IPS-NIHi7 (cell line): ENCODE measurements at regions not wholly inside any gene's neighbourhood (a gene's known extent, or its start where the extent isn't known, plus 50 kb on each side); places are given as distances from the start of the nearest gene placed in this dataset.

Experiments used
- DNase-seq: peaks from one replicate; pipeline ENCODE4 v3.0.0; 2012; ENCODE audit warnings: mixed read lengths; ENCODE audit errors: extremely low spot score

DNA sequence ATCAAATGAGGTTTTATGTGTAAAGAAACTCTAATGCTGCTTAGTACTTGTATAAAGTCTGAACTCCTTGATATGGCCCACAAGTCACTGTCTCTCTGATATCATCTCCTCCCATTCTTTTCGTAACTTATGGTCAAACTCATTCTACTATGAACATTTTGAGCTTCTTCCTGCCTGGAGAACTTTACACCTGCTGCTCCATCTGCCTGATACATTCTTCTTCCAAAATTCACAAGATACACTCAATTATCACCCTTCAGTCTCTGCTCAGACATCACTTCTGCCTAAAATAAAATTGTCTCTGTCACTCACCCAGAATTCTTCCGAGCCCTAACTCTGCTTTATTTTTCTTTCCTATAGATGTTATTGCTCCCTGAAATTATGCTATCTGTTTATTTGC lies 192.8 kb upstream of the LYPLAL1 start:
- DNase-seq = no peak

DNA sequence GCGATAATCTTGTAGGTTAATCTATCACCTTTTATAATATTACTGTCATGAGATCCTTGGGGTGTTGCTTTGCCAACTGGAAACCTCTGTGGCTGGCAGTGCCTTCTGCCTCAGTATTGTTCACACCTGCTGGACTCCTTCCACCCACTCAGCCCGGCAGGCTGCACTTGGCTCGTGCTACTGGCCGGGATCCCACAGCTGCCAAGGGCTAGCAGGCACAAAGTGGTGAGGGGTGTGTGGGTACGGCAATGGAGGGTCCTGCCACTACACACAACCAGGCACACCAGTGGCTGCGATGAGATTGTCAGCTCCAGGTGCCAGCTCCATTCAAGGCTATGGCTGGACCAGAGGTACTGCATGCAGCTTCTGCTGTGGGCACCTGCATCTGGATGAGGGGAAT lies 191.2 kb upstream of the LYPLAL1 start:
- no peak for DNase-seq

GRCh38 chr1:218983433-218983832 lies 190.2 kb upstream of the LYPLAL1 start:
- DNase-seq = no peak

DNA sequence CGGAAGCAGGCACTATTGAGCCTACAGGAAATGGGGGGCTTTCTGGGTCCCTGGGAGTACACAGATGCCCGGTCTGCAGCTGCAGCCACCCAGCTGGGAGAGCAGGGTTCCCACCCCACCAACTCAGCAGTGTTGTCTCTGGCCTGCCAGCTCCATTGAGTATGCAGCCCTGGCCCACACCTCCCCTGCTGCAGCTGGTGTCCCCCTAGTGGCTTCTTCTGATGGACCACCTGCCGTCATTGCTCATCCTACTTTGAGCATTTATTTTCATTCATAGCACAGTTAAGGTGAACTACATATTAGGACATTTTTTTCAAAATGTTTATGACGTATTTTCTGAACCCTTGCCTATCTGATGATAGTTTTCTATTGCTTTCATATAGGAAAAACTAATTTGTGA lies 189.8 kb upstream of the LYPLAL1 start:
- peak; percentile 34 for DNase-seq

DNA sequence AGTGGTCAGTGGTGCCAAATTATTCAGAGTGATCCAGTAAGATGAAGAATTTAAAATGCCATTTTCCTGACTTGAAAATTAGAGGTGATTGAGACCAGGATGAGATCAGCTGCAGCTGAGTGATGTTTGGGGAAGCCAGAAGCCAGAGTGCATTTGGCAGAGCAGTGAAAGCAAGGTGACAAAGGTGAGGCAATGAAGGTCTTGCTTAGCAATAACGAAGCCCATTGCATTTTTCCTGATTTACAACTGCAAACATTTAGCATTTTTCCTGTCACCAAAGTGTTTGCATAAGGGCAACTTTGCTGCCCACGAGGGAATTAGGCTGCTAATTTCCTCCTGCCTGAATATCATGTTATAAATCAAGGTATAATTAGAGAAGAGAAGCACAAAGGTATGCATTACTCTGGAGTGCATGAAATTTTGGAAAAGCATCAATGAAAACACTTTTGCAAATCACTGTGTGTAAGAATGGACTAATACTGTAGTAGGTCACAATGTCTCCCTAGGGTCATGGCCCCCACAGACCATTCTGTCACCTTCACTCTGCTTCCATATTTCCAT lies 188.2 kb upstream of the LYPLAL1 start:
- no peak for DNase-seq

DNA sequence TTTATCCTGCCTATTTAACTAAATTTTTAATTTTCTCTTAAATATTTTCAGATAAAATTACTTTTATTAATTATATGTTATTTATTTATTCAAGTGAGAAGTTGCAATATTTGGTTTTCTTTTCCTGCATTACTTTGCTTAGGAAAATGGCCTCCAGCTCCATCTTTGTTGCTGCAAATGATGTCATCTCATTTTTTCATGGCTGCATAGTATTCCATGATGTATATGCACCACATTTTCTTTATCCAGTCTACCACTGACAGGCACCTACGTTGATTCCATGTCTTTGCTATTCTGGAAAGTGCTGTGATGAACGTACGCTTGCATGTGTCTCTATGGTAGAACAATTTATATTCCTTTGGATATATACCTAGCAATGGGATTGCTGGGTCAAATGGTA lies 186.9 kb upstream of the LYPLAL1 start:
- no peak for DNase-seq

GRCh38 chr1:218990019-218990418 lies 183.7 kb upstream of the LYPLAL1 start:
- no peak for DNase-seq

DNA sequence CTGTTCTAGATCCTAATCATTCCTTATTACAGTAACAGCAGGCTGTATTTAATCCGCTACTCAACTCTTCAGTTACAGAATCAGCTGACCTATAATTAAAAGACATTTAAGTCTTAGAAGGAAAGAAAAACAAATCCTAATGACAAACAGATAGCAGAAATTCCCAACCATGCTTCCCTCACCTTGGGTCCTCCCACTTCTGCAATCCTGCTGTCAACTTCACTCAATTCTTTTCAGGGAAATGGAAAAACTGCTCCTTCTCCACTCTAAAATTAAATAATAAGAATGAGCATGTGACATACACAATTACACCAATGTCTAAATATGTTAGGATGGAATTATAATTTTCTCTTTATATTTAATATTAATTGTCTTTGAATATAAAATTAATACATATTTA lies 182.6 kb upstream of the LYPLAL1 start:
- no peak for DNase-seq

DNA sequence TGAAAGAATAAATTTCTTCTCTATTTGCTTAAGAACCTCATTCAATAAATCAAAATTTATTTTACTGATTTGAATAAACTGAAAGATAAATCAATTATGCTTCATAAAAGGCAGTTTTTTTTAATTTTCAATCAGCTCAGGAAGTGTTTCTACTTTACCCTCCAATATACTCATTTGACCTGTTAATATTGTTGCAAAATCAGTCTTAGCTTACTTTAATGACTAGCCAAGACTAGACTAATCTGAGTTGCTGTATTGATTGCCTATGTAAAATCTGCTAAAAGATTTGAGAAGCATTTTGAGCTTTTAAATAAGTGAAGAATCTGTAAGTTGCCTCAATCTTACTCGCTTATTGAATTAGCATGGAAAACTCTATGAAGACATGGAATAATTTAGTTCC lies 179.1 kb upstream of the LYPLAL1 start:
- DNase-seq = no peak

GRCh38 chr1:218995091-218995665 lies 178.5 kb upstream of the LYPLAL1 start:
- DNase-seq = no peak

GRCh38 chr1:218996362-218996761 lies 177.3 kb upstream of the LYPLAL1 start:
- DNase-seq = no peak

DNA sequence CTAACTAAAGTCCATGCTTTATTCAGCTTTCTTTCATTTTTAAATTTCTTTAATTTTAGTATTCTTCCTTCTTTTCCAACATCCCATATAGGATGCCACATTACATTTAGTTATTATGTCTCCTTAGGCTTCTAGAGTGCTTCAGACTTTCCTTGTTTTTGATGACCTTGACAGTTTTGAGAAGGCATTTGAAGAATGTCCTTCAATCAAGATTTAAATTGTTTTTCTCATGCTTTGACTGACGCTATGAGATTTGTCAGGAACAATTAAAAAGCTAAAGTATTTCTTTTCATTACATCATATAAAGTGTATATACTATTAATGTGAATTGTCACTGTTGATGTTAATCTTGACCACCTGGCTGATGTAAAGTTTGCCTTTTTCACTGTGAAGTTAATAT lies 173.7 kb upstream of the LYPLAL1 start:
- DNase-seq = no peak

DNA sequence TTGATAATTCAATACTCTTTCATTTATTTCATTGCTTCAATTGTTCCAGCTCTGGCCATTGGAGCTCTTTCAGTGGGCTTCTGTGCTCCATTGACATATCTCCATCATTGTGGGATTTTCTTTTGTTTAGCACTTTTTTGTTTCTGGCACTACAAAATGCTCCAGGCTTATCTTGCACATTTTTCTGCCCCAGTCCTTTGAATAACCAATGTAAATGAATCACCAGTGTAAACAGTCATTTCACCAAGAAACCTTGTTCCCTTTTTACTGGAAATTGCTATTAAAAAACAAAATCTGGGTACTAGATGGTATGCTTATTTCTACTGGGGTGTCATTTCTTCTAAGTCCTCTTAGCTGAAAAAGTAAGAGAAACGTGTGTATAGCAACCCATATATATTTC lies 173.0 kb upstream of the LYPLAL1 start:
- DNase-seq = no peak

DNA sequence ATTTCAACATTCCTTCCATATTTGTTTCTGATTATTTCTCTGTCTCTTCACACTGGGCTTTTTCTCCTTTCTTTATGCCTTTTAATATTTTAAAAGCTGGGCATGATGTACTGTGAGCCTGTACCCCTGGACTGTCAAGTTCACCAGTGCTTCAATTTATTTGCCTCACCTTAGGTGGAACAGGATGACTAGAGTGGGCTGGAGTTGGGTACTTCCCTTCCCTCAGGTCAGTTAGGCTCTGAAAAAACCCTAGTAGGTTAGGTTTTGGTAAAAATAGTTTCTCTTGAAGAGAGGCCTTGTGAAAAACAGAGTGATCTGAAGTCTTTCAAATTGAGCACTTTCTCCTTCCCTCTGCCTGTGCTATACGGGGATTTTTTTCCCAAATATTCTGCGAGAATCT lies 163.0 kb upstream of the LYPLAL1 start:
- no peak for DNase-seq

DNA sequence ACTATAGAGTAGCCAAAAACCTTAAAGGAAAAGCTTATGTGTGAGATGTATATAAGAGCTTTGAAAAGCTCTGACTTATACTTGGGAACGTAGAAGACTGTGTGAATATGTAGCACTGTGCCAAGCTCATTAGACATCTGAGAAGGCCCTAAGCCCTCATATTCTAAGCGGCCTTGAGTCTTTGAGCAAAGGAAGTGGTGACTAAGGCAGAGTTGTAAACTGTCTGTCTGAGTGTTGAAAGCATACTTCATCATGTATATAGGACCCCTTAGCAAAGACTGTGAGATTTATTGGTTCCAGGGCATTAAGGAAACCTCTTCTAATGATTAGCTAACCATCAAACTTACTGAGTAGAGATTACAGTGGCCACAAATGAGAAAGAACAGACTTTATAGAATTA lies 153.3 kb upstream of the LYPLAL1 start:
- no peak for DNase-seq

DNA sequence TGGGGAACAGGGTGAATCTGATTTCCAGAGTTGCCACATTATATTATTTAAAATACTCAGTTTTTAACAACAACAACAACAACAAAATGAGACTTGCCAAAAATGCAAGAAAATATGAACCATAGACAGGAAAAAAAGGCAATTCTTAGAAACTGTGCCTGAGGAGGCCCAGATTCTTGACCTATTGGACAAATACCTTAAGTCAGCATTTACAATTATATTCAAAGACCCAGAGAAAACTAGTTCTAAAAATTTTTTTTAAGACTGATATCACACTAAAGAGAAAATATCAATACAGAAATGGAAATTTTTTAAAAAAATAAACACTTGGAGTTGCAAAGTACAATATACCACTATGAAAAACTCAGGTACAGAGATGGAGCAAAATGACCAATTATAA lies 152.8 kb upstream of the LYPLAL1 start:
- DNase-seq = no peak

DNA sequence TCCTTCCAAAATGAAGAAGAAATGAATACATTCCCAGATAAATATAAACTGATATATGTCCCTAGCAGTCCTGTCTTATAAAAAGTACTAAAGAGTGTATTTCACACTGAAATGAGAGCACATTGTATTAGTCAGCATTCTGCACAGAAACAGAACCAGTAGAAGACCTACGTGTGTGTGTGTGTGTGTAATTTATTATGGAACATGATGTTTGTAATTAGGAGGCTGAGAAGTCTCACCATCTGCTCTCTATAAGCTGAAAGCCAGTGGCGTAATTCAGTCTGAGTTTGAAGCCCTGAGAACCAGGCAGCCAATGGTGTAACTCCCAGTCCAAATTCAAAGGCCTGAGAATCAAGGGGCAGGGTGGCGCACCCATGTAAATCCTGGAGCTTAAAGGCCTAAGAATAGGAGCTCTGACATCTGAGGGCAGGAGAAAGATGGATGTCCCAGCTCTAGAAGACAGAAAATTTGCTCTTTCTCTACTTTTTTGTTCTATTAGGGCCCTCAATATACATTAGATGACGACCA lies 146.5 kb upstream of the LYPLAL1 start:
- no peak for DNase-seq

- DNase-seq = no peak
Observed at GRCh38 chr1:219031809-219032208, 141.9 kb upstream of the LYPLAL1 start.

DNA sequence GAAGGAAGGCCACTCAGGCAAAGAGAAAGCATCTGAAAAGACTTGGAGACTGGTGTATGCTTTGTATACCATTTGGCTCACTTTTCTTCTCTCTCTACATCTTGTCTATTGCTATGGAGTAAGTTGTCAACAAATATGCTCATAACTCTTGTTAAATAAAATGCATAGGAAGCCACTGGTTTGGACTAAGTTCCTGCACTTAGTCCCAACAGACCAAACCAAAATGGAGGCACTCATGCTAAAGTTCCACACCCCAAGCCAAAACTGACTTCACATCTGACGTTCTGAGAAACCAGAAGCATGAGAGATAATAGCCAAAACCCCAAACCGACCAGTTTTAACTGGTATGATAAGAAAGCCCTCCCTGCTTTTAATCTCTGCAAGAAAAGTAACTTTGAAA lies 135.3 kb upstream of the LYPLAL1 start:
- no peak for DNase-seq

DNA sequence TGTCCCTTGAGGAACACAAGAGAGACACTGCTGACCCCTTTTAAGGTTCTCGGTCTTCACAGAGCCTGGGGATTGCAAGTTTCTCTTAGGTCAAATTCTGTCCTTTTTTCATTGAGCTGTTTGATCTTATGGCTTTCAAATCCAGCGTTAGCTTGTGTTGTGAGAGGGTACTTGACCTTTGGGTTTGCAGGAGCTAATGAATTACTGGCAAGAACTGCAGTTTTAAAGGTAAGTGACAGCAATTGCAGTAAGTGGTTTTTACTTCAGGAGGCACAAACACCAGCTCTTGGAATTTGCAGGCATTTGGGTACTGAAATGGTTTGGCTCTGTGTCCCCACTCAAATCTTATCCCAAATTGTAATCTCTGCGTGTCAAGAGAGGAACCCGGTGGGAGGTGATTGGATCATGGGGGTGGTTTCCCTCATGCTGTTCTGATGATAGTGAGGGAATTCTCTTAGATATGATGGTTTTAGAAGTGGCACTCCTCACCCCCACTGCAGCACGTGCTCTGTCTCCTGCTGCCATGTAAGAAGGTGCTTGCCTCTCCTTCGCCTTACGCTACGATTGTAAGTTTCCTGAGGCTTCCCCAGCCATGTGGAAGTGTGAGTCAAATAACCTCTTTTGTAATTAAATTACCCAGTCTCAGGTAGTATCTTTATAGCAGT lies 134.5 kb upstream of the LYPLAL1 start:
- DNase-seq = no peak

DNA sequence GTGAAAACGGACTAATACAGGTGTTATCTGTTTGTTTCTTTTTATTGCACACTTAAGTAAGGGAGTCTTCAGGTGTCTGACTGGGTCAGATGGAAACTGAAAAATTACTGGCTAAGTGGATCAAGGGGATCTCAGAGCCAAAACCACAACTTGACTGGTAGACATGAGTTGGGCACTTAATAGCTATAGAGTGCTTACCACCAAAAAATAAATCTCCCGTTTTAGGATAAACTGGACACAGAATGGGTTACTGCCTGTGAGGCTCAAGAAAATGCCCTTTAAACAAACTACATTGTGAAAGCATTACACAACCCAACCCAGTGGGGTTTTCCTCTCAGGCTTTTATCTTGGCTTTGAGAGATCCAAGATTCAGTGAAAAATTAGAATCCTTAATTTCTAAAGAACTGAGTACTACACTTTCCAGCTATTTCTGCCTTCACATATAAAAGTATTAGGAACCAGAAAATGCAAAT lies 134.0 kb upstream of the LYPLAL1 start:
- no peak for DNase-seq

DNA sequence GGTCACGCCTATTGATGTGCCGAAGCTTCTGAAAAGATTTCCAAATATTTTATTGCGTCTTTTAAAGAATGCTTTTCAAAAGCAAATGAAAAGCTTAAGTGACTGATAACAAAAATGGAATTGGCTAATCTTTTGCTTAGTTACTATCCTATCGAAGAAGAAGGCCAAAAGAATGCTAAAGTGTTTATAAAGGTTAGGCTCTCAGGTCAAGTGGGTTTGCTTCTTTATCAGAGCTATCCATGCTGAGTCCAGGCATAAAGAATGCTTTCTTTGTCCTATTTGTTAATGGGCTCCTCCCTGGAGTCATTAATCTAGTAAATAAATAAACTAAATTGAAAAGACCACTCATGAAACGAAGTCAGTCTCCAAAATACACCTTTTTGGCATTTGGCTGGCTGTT lies 133.4 kb upstream of the LYPLAL1 start:
- DNase-seq = no peak

GRCh38 chr1:219041141-219041540 lies 132.5 kb upstream of the LYPLAL1 start:
- DNase-seq = no peak
